ENCODE measurements at regions not wholly inside any gene's neighbourhood (a gene's known extent, or its start where the extent isn't known, plus 50 kb on each side); places are given as distances from the start of the nearest gene placed in this dataset.
A peak's percentile ranks its signal among the peaks of the same experiment; 100 is the strongest.

GRCh38 chr10:43790147-43790546, 141.5 kb upstream of the ZNF32 start:
- DNase-seq (ENCODE audit: low read depth, low spot score), result no peak

- DNase-seq (ENCODE audit: low read depth, low spot score), result peak; percentile 23
Measured at GRCh38 chr10:43785252-43785651, 136.6 kb upstream of the ZNF32 start.

GRCh38 chr10:43782814-43783213, 134.1 kb upstream of the ZNF32 start:
- DNase-seq (ENCODE audit: low read depth, low spot score), result no peak

- DNase-seq (ENCODE audit: low read depth, low spot score), result no peak
Measured at GRCh38 chr10:43781480-43782361, 133.0 kb upstream of the ZNF32 start.

GRCh38 chr10:43778571-43778970, 129.9 kb upstream of the ZNF32 start:
- no peak for DNase-seq (ENCODE audit: low read depth, low spot score)

GRCh38 chr10:43775384-43775783, 126.7 kb upstream of the ZNF32 start:
- DNase-seq (ENCODE audit: low read depth, low spot score), result no peak

GRCh38 chr10:43774234-43774769, 125.6 kb upstream of the ZNF32 start:
- DNase-seq (ENCODE audit: low read depth, low spot score), result no peak

- no peak for DNase-seq (ENCODE audit: low read depth, low spot score)
Measured at GRCh38 chr10:43773736-43774135, 125.1 kb upstream of the ZNF32 start.

- no peak for DNase-seq (ENCODE audit: low read depth, low spot score)
Measured at GRCh38 chr10:43772171-43772570, 123.5 kb upstream of the ZNF32 start.

- DNase-seq (ENCODE audit: low read depth, low spot score), result no peak
Measured at GRCh38 chr10:43771675-43772074, 123.0 kb upstream of the ZNF32 start.

- no peak for DNase-seq (ENCODE audit: low read depth, low spot score)
Measured at GRCh38 chr10:43765516-43765915, 116.8 kb upstream of the ZNF32 start.

- no peak for DNase-seq (ENCODE audit: low read depth, low spot score)
Measured at GRCh38 chr10:43763846-43764245, 115.2 kb upstream of the ZNF32 start.

GRCh38 chr10:43760514-43760913, 111.8 kb upstream of the ZNF32 start:
- DNase-seq (ENCODE audit: low read depth, low spot score), result no peak

- no peak for DNase-seq (ENCODE audit: low read depth, low spot score)
Measured at GRCh38 chr10:43759216-43759615, 110.5 kb upstream of the ZNF32 start.

GRCh38 chr10:43756341-43756740, 107.7 kb upstream of the ZNF32 start:
- no peak for DNase-seq (ENCODE audit: low read depth, low spot score)

- peak; percentile 52 for DNase-seq (ENCODE audit: low read depth, low spot score)
Measured at GRCh38 chr10:43754569-43755260, 106.0 kb upstream of the ZNF32 start.

GRCh38 chr10:43753397-43754061, 104.8 kb upstream of the ZNF32 start:
- no peak for DNase-seq (ENCODE audit: low read depth, low spot score)

GRCh38 chr10:43752682-43753081, 104.0 kb upstream of the ZNF32 start:
- no peak for DNase-seq (ENCODE audit: low read depth, low spot score)

GRCh38 chr10:43751646-43752045, 103.0 kb upstream of the ZNF32 start:
- no peak for DNase-seq (ENCODE audit: low read depth, low spot score)

GRCh38 chr10:43749940-43750552, 101.4 kb upstream of the ZNF32 start:
- no peak for DNase-seq (ENCODE audit: low read depth, low spot score)

- DNase-seq (ENCODE audit: low read depth, low spot score), result no peak
Measured at GRCh38 chr10:43749145-43749576, 100.5 kb upstream of the ZNF32 start.

- no peak for DNase-seq (ENCODE audit: low read depth, low spot score)
Measured at GRCh38 chr10:43748560-43748959, 99.9 kb upstream of the ZNF32 start.

All from iPS DF 19.7 (cell line).